HG02571 (cell line): ENCODE measurements at regions not wholly inside any gene's neighbourhood (a gene's known extent, or its start where the extent isn't known, plus 50 kb on each side); places are given as distances from the start of the nearest gene placed in this dataset.

Experiments used
- ATAC-seq: cut with Tn5 transposase; IDR thresholded peaks from one replicate; pipeline ENCODE4 v1.9.1; 2021; ENCODE audit warnings: mild to moderate bottlenecking, moderate library complexity; ENCODE audit not compliant: unreplicated experiment

GRCh38 chr13:43983373-43983772, 103.7 kb downstream of the LACC1 start:
- no peak for ATAC-seq

DNA sequence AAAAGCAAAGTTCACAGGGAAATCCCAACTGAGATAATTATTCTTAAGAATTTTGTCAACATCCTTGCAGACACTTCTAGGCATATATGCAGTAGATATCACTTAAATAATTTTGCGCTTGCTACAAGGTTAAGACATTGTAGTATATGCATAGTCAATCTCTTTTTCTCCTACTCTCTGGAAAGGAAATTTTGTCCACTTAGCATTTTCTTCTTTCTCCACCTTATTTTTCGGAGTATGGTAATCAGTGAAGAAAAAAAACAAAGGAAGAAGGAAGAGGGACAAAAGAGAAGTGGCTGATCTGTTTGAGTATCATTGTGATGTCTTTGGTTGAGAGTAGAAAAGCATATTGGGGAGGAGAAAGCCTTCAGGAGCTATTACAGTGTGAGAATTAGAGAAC, 104.6 kb downstream of the LACC1 start:
- ATAC-seq, result no peak

GRCh38 chr13:43985422-43986072, 105.8 kb downstream of the LACC1 start:
- ATAC-seq, result no peak

- no peak for ATAC-seq
These were observed 106.8 kb downstream of the LACC1 start for GRCh38 chr13:43986421-43986981.

GRCh38 chr13:43988302-43988701, 108.6 kb downstream of the LACC1 start:
- no peak for ATAC-seq

DNA sequence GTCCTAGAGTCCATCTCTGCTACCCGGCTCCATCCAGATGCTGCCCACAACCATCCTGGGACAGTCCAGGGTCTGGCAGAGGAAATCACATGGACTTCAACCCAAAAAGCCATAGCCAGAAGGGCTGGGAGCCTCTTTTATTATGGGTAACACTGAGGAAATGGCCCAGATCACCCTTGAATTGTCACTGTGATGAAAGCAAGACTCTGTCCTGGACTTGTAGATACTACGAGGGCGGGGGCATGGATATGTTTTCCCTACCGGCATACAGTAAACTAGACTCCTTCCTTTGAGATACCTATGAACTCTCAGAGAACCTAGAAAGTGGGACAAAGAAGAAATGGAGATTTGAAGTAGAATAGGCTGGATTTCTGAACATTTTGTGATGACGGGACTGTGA, 110.3 kb downstream of the LACC1 start:
- ATAC-seq, result no peak

DNA sequence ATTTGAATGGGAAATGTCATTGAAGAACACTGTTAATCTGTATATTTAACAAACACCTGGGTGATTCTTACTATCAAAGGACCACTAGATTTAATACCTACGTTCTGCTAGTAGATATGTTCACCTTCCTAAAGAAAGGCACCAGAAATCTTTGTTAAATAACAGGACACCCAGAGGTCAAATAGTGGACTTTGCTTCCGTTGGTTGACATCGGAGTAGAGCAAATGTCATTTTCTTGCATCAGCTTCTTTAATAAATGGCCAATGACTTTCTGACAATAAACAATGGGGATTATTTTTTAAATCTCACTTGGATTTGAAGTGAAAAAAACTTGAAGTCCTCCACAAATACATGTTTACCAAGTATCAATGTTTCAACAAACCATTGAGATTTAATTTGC, 111.1 kb downstream of the LACC1 start:
- ATAC-seq, result no peak

DNA sequence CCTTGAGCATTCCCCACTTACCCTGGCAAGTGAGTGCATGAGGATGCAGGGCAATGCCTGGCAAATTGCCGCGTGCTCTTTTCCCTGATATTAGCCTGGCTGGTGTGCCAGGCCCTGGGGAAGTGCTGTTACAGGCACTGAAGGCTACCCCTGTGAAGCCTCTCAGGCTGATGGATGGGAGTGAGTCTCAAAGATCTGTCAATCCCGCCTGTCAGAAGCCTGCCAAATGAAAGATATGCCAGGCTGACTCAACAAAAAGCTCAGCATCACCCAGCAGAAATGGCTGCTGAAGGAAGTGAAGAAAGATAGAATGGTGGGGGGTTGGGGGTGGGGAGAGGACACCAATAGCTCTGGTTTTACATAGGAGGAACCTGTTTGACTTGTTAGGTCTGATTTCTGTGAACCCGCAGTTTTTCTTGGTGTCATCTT, 112.1 kb downstream of the LACC1 start:
- no peak for ATAC-seq

- no peak for ATAC-seq
These were observed 112.5 kb downstream of the LACC1 start for GRCh38 chr13:43992211-43992610.

GRCh38 chr13:43994999-43995859, 115.5 kb downstream of the LACC1 start:
- ATAC-seq, result no peak

- no peak for ATAC-seq
These were observed 116.5 kb downstream of the LACC1 start for GRCh38 chr13:43996221-43996620.

- no peak for ATAC-seq
These were observed 123.8 kb downstream of the LACC1 start for GRCh38 chr13:44003481-44003880.

DNA sequence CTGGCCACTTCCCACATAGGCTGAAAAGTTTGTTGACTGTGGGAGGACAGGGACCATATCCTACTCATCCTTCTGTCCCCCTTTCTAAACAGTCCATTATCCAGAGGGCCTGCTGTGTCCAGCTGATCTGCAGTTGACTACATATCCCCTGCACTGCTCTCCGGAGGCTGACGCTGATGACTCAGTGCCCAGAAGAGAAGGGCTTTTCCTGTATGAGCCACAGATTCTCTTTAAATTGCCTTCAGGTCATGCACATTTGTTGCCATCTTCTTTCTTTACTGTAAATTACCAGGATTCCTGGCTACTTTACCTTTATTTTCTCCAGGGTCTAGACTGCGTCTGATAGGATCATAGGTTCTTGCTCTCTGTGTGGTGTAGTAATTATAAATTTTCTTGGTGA, 125.2 kb downstream of the LACC1 start:
- ATAC-seq, result no peak

DNA sequence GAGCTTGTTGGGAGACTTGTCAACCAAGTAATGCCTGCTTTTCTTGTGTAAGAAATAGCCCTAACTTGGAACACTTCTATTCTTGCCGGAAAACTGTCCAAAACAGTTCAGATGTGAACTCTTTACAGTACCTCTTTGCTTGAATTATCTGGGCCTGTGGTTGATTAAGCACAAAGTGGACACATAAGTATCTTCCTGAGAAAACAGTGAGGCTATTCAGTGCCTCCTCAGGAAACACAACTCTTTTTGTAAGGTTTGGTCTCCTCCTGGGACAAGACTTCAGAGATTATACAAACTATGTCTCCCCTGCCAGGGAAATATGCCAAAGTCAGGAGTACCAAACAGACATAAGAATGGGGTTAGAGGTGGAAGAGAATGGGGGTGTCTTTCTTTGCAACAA, 127.7 kb downstream of the LACC1 start:
- ATAC-seq, result no peak

DNA sequence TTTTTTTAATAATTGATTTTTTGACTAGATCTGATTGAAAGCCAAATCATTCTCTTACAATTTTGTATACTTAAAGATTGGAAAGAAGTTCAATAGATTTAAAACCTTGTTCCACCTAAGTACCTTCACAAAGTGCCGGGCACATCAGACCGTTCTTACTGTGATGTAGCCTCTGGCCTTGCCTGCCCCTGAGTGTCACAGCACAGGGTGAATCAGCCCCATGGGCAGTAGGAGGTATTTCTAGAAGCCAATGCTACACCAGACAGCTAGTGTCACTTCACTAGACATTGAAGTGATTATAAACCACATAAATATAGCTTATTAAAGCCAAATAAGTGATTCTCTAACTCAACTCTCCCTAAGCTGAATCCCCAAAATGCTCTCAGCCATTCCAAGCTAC, 131.3 kb downstream of the LACC1 start:
- no peak for ATAC-seq

GRCh38 chr13:44012910-44013757, 133.4 kb downstream of the LACC1 start:
- ATAC-seq, result no peak

GRCh38 chr13:44013758-44014291, 134.1 kb downstream of the LACC1 start:
- no peak for ATAC-seq

- no peak for ATAC-seq
These were observed 134.8 kb downstream of the LACC1 start for GRCh38 chr13:44014501-44014900.

- no peak for ATAC-seq
These were observed 135.4 kb downstream of the LACC1 start for GRCh38 chr13:44015118-44015517.

- no peak for ATAC-seq
These were observed 136.1 kb downstream of the LACC1 start for GRCh38 chr13:44015811-44016210.

GRCh38 chr13:44017756-44018309, 138.1 kb downstream of the LACC1 start:
- no peak for ATAC-seq
